GM23338 (cell line): ENCODE measurements at regions not wholly inside any gene's neighbourhood (a gene's known extent, or its start where the extent isn't known, plus 50 kb on each side); places are given as distances from the start of the nearest gene placed in this dataset.

Source experiments
- CREB1 ChIP-seq: fragments of 250-450 bp; sonication (Bioruptor Pico); IDR thresholded peaks from 2 replicates; pipeline ENCODE4 v1.5.0; 2020; ENCODE audit warnings: low read depth, mild to moderate bottlenecking, moderate library complexity
- CTCF ChIP-seq, 2 experiments: fragments of 200-600 bp in 1 of 2; sonication (generic) in 1 of 2; conservative IDR thresholded peaks; 2 replicates each; pipeline versions ENCODE4 v1.5.1 to v1.6.1; 2016 to 2017; ENCODE audit warnings: antibody characterized with exemption in 2 of 2, low read depth in 2 of 2, mild to moderate bottlenecking in 2 of 2, moderate library complexity in 1 of 2
- POLR2AphosphoS5 ChIP-seq: IDR thresholded peaks from 2 replicates; pipeline ENCODE4 v1.6.1; 2016; ENCODE audit warnings: antibody characterized with exemption, low read depth

GRCh38 chr21:36235058-36235582 lies 78.5 kb downstream of the DOP1B start:
- TF ChIP-seq CTCF (conservative IDR thresholded peaks at IDR 0.05; ENCODE audit: low read depth in 2 of 2), result no peak
- TF ChIP-seq CREB1 (CRISPR knock-in tag), result no peak
- no peak for TF ChIP-seq POLR2AphosphoS5
